ENCODE measurements at regions not wholly inside any gene's neighbourhood (a gene's known extent, or its start where the extent isn't known, plus 50 kb on each side); places are given as distances from the start of the nearest gene placed in this dataset.

DNA sequence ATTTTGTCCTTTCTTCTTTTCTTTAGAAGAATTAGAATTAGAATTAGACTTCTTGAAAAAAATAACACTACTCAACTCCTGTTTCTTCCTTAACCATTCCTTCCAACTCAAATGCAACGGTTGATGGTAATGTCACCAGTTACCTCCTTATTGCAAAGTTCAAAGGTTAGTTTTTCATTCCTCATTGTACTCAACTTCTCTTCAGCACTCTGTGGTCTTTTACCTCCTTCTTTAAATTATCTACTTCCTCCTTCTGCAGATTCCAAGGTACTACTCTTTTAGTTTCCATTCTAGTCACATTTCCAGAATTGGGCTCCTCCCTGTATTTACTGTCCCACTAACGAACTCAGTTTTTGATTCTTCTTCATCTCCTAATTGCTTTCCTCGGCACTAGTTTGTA is 700.7 kb downstream of the SATB2 start:
- no peak overlapping the region for H3K4me3 ChIP-seq (ENCODE audit: low read depth, low read length)
- TF ChIP-seq, protein P1, sequence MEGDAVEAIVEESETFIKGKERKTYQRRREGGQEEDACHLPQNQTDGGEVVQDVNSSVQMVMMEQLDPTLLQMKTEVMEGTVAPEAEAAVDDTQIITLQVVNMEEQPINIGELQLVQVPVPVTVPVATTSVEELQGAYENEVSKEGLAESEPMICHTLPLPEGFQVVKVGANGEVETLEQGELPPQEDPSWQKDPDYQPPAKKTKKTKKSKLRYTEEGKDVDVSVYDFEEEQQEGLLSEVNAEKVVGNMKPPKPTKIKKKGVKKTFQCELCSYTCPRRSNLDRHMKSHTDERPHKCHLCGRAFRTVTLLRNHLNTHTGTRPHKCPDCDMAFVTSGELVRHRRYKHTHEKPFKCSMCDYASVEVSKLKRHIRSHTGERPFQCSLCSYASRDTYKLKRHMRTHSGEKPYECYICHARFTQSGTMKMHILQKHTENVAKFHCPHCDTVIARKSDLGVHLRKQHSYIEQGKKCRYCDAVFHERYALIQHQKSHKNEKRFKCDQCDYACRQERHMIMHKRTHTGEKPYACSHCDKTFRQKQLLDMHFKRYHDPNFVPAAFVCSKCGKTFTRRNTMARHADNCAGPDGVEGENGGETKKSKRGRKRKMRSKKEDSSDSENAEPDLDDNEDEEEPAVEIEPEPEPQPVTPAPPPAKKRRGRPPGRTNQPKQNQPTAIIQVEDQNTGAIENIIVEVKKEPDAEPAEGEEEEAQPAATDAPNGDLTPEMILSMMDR (IDR thresholded peaks at IDR 0.05; ENCODE audit: insufficient read depth, low read depth, low read length), result no peak
- no peak for DNase-seq (ENCODE audit: low read depth)

DNA sequence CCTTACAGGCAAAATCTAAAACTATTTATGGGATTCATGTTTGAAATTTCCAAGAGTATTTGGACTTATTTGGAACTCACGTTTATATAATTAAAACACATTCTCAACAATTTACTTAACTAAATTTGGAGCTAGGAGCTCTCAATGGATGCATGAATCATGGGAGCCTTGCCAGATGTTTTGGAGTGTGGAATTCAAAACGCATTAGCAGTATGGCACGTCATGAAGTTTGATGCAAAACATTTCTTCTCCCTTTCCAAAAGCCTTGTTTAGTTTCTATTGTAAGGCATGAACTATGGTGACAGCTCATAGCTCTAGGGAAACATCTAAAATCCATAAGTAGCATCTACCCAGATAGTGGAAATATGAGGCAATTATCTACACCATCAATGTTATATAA is 701.6 kb downstream of the SATB2 start:
- DNase-seq (ENCODE audit: low read depth), result peak; percentile 16
- H3K4me3 ChIP-seq (ENCODE audit: low read depth, low read length), result no peak overlapping the region
- TF ChIP-seq, protein P1 (IDR thresholded peaks at IDR 0.05; ENCODE audit: insufficient read depth, low read depth, low read length), result no peak

DNA sequence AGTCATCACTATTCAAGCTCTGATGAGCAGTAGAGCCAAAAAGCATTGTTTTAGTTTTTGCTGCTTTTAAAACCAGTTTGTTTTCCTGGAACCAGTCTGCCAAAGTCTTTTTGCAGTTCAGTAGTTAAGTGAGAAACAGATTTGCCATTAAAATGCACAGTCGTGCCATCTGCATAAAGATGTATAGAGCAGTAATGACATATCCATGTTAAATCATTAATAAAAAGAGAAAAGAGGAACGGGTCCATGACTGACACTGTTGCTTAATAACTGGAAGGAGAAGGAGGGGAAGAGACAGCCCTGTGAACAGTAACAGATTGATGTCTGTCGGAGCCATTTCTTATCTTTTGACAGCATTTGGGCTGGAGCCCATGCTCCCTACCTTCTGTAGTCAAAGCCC is 704.6 kb downstream of the SATB2 start:
- no peak overlapping the region for H3K4me3 ChIP-seq (ENCODE audit: low read depth, low read length)
- TF ChIP-seq, protein P1 (IDR thresholded peaks at IDR 0.05; ENCODE audit: insufficient read depth, low read depth, low read length), result no peak
- no peak for DNase-seq (ENCODE audit: low read depth)

DNA sequence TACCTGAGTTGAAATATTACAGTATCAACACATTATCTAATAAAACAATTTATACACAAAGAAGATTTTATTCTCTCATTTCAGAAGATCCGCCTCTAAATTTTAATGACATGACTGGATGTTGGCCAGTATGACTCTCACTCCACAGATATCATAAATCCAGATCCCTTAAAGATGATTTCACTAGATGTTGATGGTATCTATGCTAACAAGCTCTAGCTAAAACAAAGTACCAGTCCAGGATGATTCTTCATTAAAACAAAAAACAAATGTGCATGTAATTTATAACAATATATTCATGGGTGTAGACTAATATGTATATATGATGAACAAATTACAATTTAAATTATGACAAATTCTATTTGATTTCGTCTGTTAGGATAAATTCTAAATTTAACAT is 708.4 kb downstream of the SATB2 start:
- TF ChIP-seq, protein P1 (IDR thresholded peaks at IDR 0.05; ENCODE audit: insufficient read depth, low read depth, low read length), result no peak
- no peak overlapping the region for H3K4me3 ChIP-seq (ENCODE audit: low read depth, low read length)
- no peak for DNase-seq (ENCODE audit: low read depth)

DNA sequence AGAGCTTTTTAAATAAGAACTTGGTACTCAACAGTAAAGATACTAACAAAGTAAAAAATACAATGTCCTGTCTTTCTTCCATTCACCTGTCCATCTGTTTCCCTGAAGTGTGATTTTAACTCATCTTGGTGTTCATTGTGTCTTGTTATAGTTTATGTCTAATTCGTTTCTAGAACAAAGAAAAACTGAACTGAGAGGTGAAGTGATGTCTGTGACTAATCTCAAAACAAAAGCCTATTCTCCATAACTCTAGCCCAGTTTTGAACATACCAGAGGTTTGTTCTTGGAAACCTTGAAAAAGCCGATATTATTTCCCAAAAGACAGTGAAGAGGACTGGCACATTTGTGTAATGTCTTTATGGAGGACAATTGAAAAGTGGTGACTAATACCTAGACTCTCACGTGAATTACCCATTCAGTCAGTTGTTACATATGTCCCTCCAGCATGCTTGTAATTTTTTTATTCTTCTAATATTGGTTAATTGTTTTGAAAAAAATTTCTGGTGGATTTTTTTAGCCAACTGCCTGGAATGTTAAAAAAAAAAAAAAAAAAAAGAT is 725.8 kb downstream of the SATB2 start:
- no peak for DNase-seq (ENCODE audit: low read depth)
- H3K4me3 ChIP-seq (ENCODE audit: low read depth, low read length), result no peak overlapping the region
- TF ChIP-seq, protein P1 (IDR thresholded peaks at IDR 0.05; ENCODE audit: insufficient read depth, low read depth, low read length), result no peak

DNA sequence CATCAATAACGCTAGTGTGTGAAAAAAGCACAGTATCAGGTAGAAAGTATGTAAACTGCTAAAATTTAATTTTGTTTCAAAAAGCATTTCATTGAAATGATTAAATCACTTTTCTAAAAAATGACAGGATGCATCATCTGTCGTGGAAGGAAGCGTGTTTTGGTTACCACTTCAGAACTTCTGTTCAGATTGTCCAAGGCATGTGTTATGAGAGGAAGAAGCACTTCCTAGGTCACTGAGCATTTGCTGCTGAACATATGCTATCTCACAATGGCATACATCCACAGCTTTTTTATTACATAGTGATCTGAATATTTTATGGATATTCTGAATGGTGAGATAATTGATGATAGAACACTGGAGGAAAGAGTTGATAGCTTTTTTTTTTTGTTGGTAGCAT is 737.5 kb downstream of the SATB2 start:
- H3K4me3 ChIP-seq (ENCODE audit: low read depth, low read length), result no peak overlapping the region
- TF ChIP-seq, protein P1 (IDR thresholded peaks at IDR 0.05; ENCODE audit: insufficient read depth, low read depth, low read length), result no peak
- no peak for DNase-seq (ENCODE audit: low read depth)

DNA sequence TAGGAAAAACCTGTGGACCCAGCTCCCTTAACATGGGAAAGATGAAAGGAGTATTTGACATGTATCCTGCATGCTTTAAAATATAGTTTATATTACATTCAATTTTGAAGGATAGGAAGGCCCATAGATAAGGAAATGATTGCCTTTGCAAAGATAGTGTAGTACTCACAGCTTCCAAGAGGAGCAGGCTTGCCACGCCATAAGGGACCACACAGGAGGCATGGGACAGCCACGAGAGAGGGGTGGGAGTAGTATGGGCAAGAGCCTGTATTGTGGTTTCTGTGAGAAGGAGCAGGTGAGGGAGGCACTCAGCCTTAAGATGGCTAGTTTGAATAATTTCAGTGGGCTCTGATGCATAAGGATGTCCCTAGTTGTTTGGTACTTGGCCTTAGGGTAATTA is 740.3 kb downstream of the SATB2 start:
- no peak for DNase-seq (ENCODE audit: low read depth)
- no peak overlapping the region for H3K4me3 ChIP-seq (ENCODE audit: low read depth, low read length)
- TF ChIP-seq, protein P1 (IDR thresholded peaks at IDR 0.05; ENCODE audit: insufficient read depth, low read depth, low read length), result no peak
